T-helper 2 cell treated with Interferon-gamma antibody and Interleukin-4, amounts not matched to agents 100 ng/mL and 5 ng/mL, for 36 hours (primary cell): ENCODE measurements at regions not wholly inside any gene's neighbourhood (a gene's known extent, or its start where the extent isn't known, plus 50 kb on each side); places are given as distances from the start of the nearest gene placed in this dataset.

Source experiments
- intact Hi-C: fragments of 100-400 bp; cut with micrococcal nuclease; formaldehyde crosslinking; loops from one replicate; pipeline ENCODE4 v1.15.1; 2023

DNA sequence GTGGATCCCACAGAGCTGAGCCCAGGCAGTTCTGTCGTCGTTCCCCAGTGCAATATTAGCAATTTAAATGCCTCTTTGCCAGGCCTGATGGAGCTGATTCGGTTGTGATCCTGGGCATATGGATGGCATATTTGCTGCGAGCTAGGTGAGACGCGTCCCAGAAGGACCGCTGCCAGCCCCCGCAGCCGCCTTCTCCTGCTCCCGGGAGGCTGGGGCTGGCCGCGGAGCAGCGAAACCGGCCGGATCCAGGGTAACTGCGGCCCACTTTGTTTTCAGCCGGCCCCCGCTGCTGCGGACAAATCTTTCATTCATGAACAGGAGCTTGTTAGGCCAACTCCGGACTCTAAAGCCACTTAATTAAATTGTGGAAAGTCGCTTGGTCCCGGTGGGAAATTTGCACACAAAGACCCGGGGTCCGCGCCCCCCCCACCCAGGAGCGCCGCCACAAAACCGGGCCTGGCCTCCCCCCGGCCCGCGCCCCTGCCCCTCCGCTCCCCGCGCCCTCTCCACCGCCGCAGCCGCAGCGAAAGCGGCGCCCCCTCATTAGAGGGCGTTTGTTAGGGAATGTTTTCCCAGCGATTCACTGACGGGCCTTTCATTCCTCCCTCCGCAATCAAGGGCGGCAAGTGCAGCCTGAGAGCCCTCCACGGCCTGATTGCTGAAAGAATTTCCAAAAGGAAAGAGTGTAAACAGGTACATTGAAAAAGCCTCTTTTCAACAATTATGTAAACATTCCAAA lies 383.3 kb downstream of the RRAGC start:
- intact Hi-C loops = no loop called here

DNA sequence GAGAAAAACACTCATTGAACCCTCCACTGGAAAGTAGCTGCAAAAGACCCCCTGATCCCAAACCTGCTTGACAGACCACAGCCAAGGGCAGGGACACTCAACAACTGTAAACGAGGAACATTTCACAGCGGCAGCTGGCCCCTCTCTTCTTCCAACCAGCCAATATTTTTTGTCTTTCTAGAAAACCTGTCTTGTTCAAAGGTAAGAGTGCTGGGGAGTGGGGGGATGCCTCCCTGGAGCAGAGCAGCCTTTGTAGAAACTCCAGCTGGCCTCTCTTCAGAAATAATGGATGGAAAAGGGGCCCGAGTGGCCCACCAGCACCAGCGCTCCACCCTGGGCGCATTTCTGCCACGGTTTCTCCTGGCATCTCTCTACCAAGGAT lies 384.0 kb downstream of the RRAGC start:
- intact Hi-C loops = no loop called here

DNA sequence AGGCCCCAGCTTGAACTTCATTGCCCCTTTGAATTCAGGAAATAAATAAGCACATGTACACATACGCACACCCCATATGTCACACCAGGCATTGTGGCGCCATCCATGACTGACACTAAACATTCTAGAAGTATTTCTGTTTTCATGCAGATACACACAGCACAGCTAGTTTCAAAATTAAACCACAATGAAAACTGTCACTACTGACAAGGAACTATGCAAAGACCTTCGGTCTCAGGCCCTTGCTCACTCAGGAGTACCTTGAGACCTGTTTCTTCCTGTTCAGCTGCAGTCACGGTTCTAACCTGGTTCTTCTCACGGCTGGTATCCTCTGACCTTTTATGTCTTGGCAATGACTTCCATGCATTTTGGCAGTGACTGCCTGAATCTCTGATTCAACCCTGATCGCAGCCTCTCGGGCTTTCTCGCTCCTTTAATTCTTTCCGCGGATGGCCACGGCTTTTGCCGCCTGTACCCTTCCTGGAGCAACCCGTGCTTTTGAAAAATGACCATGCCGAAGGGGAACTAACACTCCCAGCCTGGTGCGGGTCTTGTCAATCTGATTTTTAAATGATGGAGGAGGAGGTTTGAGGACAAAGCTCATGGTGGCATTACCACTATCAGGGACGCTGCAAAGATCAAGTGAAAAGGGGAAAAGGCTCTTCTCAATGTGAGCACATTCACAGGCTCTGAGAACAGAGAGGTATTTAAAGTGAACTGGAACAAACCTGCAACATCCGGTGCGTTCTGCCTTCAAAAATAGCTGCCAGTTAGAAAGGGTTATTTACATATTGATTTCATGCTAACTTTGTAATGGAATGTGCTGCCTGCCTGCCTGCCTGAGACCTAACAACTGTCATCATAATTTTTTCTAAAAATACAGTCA lies 384.6 kb downstream of the RRAGC start:
- intact Hi-C loops = no loop called here

DNA sequence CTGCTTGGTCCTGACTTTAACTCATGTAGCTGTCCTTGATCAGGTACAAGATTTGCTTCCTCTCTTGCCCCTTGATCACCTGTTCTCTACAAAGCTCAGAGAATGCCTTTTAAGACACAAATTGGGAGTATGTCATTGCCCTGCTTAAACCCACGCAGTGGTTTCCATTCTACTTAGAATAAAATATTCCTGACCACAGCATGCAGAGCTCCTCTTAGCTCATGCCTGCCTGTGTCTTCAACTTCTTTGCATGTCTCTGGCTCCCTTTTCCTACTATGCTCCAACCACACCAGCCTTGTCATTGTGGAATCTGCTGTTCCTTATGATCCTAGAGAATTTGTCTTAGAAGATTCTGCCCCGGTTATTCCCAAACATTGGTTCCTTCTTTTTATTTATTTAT lies 393.1 kb downstream of the RRAGC start:
- intact Hi-C loops = no loop called here

DNA sequence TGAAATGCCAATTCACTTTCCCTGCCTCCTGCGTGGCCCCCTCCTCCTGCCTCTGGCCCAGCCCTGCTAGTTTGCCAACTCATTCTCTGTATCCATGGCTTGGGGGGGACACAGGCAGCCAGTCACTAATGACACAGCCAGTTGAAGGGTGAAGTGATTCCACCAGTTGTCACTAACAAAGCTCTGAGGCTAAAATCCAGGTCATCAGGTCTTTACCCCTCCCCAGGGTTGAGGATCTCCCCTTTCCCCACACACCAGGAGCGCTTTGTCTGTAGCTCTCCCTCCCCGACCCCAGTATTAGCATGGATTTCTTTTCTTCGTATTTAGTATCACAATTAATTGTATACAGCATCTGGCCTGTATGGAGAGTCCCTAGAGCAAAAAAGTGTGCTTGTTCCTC lies 394.1 kb downstream of the RRAGC start:
- intact Hi-C loops = no loop called here

DNA sequence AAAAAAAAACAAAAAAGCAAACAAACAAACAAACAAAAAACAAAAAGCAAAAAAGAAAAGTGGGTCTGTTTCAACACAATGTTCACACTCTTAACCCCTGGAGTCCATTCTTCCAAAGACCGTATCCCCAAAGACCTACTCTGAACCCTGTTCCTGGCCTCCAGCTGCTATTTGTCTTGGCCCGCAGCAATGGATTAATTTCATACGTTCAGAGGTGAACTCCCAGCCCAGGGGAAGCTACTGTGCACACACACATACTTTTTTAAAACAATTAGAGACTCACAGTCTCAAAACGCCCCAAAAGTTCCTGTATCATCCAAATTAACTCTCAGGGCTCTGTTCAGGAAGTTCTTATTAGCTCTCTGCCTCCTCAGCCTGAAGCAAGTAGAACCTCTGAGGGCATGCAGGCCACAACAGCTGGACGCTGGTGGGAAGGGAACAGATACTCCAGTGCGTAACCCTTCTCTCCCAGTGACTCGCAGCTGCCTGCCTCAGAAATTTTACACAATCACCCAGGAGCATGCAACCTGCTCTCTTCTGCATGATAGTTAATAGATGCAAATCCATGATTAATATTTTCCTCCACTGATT lies 395.4 kb downstream of the RRAGC start:
- intact Hi-C loops = no loop called here

DNA sequence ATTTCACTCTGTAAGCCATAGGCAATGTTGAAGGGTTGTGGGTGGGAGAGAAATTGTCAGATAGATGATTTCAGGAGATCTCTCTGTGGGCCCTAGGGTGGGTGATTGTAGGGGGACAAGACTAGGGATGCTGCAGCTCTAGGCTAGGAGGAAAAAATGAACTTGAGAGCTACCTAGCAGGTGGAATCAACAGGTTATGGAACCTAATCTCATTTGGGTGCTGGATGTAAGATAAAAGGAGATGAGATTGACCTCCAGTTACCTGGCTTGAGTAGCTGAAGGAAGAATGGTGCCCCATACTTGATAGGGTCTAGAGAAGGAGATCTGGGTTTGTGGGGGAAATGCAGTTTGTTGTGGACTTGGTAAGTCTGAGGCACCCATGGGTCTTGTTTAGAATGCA lies 396.5 kb downstream of the RRAGC start:
- intact Hi-C loops = no loop called here

DNA sequence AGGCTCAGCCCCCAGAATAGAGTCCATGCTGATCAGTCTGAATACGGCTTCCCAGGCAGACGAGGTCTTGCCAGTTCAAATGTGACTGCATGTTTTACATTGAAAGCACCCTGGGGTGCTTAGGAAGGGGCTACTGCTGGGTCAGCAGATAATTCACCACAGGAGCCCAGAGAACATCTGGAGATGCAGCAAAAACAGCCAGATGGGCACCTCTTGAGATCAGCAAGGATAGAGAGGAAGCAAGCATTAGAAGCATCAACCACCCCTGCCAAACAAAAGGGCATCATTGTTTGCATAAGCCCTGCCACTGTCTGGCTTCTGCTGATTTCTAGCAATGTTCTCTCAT lies 403.1 kb downstream of the RRAGC start:
- intact Hi-C loops = no loop called here

DNA sequence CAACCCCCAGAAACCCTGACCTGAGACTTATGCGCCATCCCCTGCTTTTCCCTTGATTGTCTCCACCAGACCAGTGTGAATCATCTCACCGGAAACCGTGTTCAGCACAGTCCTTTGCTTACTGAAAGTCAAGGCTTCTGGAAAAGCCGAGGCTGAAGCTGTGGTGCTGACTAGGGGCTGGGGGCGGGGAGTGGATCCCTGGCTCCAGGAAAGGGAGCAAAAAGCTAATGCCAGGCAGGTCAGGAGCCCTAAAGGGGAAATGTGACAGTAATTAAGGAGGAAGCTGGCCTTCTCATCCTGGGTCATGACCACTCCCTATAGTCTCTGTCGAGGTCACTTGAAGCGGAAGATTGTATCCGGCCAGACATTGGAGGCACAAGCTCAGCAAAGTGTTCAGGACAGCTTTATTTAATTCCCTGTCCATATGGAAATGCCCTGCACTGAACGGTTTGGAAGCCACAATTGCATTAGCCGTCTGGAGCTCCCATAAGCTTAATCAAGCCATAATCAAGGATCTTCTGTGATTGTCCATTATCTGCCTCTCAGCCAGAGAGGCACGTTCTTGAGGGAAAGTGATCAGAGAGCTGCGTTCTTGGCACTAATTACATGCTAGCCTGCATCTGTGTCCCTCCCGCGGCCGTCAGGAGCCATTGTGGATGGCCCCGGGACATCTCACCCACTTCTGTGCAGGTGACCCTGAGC lies 403.6 kb downstream of the RRAGC start:
- intact Hi-C loops = no loop called here

DNA sequence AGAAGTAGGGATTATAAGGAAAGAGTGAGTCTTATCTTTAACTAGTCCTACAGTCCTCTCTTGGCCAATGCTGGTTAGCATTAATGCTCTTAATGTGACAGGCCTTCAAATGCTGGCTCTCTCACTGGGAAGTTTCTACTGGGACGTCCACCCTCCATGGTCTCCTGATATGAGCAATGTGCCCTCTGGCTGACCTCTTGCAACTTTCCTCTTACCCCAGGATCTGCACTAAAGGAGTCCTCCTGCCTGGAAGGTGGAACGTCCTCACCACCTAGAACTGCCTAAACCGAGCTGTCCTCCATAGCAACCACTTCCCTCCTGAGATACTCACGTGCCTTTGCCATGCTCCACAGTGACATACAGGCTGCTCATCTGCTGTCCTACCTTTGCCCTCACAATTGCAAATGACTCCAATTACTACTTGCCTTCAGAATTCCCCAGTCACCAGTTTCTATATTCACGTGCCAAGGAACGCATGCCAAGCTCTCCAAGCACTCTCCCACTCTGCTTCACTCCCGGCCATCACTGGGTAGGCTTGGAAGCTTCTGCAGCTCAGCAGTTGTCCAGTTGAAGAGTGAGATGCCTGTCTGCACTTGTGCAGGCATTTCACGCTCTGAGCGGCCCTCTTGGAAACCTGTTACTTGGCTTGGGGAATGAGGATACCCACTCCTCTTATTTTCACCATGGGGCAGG lies 404.7 kb downstream of the RRAGC start:
- intact Hi-C loops = no loop called here

DNA sequence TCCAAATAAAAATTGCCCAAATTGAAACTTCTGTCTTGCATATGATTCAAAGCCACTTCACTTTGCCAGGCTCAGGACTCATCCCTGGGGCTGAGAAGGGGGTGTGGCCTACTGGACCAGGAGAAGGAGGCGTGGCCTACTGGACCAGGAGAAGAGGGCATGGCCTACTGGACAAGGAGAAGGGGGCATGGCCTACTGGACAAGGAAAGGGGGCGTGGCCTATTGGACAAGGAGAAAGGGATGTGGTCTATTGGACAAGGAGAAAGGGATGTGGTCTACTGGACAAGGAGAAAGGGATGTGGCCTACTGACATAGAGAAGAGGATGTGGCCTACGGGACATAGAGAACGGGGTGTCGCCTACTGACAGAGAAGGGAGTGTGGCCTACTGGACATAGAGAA lies 405.3 kb downstream of the RRAGC start:
- intact Hi-C loops = no loop called here

DNA sequence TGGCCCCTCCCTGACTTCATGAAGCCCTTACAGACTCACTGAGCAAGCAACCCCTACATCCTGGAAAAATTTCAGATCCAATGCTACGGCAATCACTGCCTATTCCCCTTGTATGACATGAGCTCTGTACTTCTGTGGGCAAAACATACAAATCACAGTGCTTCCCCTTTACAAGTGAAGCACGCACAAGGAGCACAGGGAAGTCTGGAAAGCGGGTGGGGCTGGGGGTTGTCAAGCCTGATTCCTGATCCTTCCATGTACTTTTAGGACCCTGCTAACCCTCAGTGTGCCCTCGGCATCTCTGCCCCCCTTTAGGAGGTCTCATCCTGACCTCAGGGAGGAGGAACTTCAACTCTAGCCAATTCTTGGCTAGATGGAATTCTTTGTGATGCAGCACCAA lies 405.7 kb upstream of the POU3F1 start:
- intact Hi-C loops = no loop called here

DNA sequence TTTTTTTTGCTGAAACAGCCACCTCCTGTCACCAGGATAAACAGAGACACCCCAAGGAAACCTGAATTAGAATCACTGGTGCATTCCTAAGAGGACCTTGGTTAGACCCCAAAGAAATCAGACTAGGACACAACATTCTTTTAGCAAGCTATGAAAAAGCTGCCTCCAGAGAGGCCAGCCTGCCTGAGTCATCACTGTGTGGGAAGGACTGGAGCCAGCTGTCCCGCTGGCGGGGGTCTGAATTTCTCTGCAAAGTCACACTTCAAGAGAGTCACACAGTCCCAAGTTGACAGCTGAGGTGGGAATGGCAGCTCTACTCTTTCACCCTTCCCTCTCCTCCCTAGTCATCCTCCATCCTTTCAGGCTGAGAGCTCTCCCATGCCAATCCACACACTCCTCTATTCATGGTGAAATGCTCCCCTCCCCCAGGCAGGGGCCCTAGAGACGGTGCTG lies 405.0 kb upstream of the POU3F1 start:
- intact Hi-C loops = no loop called here

DNA sequence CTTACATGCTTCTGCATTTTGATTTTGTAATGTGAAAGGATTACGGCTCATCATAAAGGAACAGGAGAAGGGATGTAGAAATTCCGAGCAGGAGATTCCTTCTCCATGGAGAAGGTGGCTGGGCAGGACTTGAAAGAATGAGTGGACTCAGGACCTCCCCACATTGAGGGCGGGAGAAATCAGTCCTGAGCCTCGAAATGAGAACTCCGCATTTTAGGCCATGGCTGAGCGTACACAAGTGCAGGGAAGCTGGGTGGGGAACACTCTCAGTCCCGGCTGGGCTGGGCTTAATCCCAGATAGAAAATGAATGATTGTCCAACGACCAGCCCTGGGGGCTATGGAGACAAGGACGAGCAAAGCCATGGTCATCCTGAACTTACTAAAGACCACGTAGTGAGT lies 402.3 kb upstream of the POU3F1 start:
- intact Hi-C loops = no loop called here

DNA sequence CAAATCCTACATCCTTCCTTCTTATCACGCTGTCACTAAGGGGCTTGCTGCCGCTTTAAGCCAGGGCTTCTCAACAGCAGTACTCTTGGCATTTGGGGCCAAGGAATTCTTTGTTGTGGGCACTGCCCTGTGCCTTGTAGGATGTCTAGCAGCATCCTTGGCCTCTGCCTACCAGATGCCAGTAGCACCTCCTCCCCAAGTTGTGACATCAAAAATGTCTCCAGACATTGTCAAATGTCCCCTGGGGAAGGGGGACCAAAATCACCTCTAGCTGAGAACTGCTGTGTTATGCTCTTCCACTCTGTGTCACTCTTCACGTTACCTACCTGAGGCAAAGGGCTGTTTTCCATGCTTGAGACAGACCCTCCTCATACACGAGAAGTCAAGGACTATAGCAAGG lies 400.3 kb upstream of the POU3F1 start:
- intact Hi-C loops = no loop called here

DNA sequence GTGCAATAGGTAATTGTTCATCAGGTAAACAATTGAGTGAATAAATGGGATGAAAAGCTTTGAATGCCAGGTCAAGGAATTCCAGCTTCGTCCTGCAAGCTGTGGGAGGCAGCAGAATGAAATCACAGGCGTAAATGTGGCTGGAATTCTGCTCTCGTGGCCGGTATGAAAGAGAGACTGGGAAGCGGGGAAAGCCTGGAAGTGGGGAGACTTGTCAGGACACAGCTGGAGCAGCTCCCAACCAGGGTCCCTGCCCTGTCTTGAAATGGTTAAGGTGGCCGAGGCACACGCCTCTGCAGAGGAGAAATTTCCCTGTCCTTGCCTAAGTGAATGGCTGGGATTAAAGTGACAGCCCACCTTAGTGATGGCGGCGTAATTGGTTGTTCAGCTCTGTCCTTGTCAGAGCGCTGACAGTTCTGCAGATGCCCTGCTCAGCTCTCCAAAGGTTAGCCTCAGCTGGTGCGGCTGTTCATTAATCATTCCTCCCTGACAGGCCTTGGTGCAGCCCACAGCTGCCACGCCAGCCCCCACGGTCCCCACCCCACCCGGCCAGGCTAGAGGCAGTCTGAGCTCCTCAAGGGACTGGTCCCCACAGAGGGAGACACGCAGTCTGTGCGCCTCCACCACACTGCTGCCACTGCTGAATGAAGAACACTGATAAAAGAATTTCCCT lies 398.3 kb upstream of the POU3F1 start:
- intact Hi-C loops = no loop called here

DNA sequence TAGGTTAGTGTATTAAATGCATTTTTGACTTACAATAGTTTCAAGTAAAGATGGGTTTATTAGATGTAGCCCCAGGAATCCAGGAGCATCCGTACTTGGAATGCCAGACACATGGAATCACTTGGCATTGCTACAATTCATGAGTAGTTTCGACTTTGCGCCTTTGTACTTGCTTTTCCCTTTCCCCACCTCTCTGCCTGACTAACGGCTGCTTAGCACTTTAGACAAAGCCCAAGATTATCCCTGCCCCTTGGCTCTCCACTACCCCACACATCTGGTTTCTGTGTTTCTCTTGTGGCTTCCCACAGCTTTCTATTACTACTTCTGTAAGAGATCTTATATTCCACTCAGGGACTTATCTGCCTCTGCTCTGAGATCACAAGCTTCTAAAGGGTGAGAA lies 397.7 kb upstream of the POU3F1 start:
- intact Hi-C loops = no loop called here

DNA sequence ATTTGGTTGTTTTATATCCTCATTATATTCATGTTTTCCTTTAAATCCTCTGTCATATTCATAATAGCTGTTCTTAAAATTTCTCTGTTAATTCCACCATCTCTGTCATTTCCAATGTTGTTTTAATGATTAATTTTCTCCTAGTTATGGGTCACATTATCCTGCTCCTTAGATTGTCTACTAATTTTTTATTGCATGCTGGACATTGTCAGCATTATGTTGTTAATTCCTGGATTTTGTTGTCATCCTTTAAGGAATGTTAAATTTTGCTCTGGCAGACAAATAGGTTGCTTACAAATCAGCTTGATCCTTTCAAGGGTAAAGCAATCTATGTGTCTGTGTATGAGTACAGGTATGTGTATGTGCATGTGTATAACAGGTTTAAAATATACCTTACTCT lies 393.8 kb upstream of the POU3F1 start:
- intact Hi-C loops = no loop called here

DNA sequence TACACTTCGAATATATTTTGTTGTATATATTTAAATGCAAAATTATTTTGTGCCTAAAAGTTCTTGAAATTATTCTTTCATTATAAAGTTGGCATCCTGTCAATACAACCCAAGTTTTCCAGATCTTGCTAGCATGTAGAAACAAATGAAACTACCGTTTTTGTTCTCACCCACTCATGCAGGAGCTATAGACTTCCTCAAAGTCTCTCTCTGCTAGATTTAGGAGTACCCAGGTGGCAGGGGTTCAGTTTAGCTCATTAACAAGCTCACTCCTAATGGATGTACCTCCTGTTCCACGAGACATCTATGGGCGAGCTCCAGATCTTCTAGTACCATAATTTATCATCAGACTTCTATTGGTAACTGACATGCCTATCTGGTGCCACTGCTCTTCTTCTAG lies 390.2 kb upstream of the POU3F1 start:
- intact Hi-C loops = no loop called here

DNA sequence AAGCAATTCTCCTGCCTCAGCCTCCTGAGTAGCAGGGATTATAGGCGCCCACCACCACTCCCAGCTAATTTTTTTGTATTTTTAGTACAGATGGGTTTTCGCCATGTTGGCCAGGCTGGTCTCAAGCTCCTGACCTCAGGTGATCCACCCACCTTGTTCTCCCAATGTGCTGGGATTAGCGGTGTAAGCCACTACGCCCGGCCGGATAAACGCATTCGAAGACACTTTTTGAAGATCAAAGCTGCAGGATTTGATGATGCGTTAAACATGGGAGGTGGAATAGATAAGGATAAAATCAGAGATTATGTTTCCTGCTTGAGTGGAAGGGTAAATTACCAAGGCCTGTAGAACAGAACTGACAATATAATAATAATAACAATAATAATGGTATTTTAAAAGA lies 389.4 kb upstream of the POU3F1 start:
- intact Hi-C loops = no loop called here
